ENCODE measurements at regions not wholly inside any gene's neighbourhood (a gene's known extent, or its start where the extent isn't known, plus 50 kb on each side); places are given as distances from the start of the nearest gene placed in this dataset.
A peak's percentile ranks its signal among the peaks of the same experiment; 100 is the strongest.

DNA sequence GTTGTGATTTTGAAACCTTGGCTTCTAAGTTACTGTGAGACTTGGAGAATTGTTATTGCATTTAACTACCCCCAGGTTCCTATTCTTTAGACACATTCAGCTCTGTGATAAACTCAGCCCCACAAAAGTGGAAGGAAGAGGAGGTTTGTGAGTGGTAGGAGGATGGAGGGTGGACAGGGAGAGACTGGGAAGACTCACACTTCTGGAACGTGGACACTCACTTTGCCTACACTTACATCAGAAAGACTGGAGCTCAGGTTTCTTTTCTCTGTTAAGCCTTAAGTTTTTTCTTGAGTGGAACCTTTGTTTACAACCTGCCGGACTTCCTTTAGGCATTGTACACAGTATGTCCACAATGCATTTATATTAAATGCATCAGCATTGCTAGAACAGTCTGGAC, 99.0 kb downstream of the AREG start (continued):
- TF ChIP-seq, protein P1, sequence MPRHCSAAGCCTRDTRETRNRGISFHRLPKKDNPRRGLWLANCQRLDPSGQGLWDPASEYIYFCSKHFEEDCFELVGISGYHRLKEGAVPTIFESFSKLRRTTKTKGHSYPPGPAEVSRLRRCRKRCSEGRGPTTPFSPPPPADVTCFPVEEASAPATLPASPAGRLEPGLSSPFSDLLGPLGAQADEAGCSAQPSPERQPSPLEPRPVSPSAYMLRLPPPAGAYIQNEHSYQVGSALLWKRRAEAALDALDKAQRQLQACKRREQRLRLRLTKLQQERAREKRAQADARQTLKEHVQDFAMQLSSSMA (CRISPR knock-in tag; IDR thresholded peaks at IDR 0.05) = no peak
- TF ChIP-seq TCF12 (IDR thresholded peaks at IDR 0.05) (no peak), TCF12 (CRISPR knock-in tag; IDR thresholded peaks at IDR 0.05) (no peak)

DNA sequence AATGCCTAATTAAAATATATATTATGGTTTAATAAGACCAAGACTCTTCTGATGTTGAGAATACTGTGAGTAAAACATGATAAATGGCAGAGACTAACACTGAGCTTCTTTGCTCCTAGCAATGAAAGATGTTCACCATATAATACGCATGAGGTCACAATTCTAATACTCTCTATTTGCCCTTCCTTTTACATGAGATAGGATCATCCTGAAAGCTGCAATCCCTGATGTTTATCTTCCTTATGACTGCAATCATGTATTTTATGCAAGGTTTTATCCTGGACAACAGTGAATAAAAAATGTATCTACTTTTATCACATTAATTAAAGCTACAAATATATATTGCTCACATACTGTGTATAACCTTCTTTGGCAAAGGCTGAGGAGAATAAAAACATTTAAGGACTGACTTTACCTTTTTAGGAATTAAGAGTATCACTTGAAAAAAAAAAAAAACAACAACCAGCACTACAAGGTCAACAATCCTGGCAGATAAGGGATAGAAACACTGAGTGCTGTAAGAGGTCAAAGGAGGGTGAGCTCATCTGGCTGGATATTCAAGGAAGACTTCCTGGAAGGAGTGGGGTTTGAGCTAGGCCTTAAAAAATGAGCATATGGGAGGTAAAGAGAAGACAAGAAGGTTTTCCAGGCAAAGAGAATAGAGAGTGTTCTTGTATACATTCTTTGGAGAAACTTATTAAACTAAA, 99.9 kb downstream of the AREG start:
- H3K4me1 ChIP-seq (ENCODE audit: insufficient read depth, low read length) = peaks cover 10% of the 10 kb centered on the region; the same call in 1 of the 2 replicates
- no peak overlapping the region for H3K4me3 ChIP-seq (replicated peaks in 1 of 3; ENCODE audit: insufficient read depth in 1 of 3, low read depth in 2 of 3, low read length in 3 of 3)
- BruUV-seq (replicated peaks) = no TSS peak
- H3K36me3 ChIP-seq (replicated peaks in 1 of 2; ENCODE audit: control insufficient read depth in 1 of 2, insufficient read depth in 2 of 2, low read length in 2 of 2) = no peaks in the 10 kb centered on the region
- H3K27me3 ChIP-seq (ENCODE audit: control insufficient read depth in 1 of 2, insufficient read depth in 2 of 2, low read length in 2 of 2) = no peaks in the 10 kb centered on the region
- H3K9me3 ChIP-seq (ENCODE audit: low read length) = no peaks in the 10 kb centered on the region
- 91% methylated on average over 1 of the region's 1 CpG for WGBS (ENCODE audit: low lambda C conversion rate)
- no peak for FAIRE-seq
- in situ Hi-C loops (cut with HindIII; ENCODE audit: extremely low pct_ligation_motif_present, low pct_unique_long_range_greater_than_20kb) (no loop called here), intact Hi-C loops (cut with micrococcal nuclease; ENCODE audit: unreplicated experiment) (no loop called here)
- no peak for ATAC-seq
- POLR2A ChIA-PET = interaction anchor here (1.7 kb wide), 1 partner anchor 109 kb away, joined by 6 read pairs; no protein-coding TSS in a partner anchor
- H2AFZ ChIP-seq (ENCODE audit: low read length) = no peak overlapping the region
- H3K9ac ChIP-seq (ENCODE audit: insufficient read depth, low read depth, low read length) = no peak overlapping the region
- H3K27ac ChIP-seq (ENCODE audit: extremely low read length, insufficient read depth, low read length) = no peak overlapping the region
- peak; percentile 24 for DNase-seq (ENCODE audit: low spot score)
- H4K20me1 ChIP-seq (ENCODE audit: insufficient read depth, low read length) = no peaks in the 10 kb centered on the region
- H3K79me2 ChIP-seq (ENCODE audit: insufficient read depth, low read length) = no peaks in the 10 kb centered on the region
- CTCF ChIA-PET (ENCODE audit: low intra/inter-chr PET ratio, low total read pairs) = no interaction called here
- no peak overlapping the region for H3K4me2 ChIP-seq (ENCODE audit: low read depth, low read length)
- TF ChIP-seq ZNF10 (CRISPR knock-in tag; IDR thresholded peaks at IDR 0.05; ENCODE audit: borderline replicate concordance, low read depth) (no peak), MXD4 (CRISPR knock-in tag; IDR thresholded peaks at IDR 0.05) (no peak), SIX1 (CRISPR knock-in tag; IDR thresholded peaks at IDR 0.05; ENCODE audit: borderline replicate concordance) (no peak), ZNF205 (CRISPR knock-in tag; IDR thresholded peaks at IDR 0.05) (no peak), NR2F1 (CRISPR knock-in tag; IDR thresholded peaks at IDR 0.05) (peak; percentile 21 to 49; a peak in 1 of 4 replicates)
- TF ChIP-seq, protein P2, sequence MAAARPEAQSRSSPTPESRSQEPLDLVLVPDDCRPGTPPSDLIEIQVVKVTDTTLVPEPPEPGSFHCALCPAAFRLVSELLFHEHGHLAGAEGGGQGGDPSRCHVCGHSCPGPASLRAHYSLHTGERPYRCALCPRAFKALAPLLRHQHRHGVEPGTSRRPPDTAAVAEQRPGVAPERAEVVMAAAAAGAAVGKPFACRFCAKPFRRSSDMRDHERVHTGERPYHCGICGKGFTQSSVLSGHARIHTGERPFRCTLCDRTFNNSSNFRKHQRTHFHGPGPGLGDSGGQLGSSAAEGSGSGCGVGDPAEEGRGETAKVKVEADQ (CRISPR knock-in tag; IDR thresholded peaks at IDR 0.05; ENCODE audit: borderline replicate concordance) = no peak
- TF ChIP-seq, protein P3, sequence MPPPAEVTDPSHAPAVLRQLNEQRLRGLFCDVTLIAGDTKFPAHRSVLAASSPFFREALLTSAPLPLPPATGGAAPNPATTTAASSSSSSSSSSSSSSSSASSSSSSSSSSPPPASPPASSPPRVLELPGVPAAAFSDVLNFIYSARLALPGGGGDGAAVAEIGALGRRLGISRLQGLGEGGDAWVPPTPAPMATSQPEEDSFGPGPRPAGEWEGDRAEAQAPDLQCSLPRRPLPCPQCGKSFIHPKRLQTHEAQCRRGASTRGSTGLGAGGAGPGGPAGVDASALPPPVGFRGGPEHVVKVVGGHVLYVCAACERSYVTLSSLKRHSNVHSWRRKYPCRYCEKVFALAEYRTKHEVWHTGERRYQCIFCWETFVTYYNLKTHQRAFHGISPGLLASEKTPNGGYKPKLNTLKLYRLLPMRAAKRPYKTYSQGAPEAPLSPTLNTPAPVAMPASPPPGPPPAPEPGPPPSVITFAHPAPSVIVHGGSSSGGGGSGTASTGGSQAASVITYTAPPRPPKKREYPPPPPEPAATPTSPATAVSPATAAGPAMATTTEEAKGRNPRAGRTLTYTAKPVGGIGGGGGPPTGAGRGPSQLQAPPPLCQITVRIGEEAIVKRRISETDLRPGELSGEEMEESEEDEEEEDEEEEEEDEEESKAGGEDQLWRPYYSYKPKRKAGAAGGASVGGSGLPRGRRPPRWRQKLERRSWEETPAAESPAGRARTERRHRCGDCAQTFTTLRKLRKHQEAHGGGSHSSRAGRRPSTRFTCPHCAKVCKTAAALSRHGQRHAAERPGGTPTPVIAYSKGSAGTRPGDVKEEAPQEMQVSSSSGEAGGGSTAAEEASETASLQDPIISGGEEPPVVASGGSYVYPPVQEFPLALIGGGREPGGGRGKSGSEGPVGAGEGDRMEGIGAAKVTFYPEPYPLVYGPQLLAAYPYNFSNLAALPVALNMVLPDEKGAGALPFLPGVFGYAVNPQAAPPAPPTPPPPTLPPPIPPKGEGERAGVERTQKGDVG (CRISPR knock-in tag; IDR thresholded peaks at IDR 0.05; ENCODE audit: borderline replicate concordance) = no peak
- TF ChIP-seq, protein P4, sequence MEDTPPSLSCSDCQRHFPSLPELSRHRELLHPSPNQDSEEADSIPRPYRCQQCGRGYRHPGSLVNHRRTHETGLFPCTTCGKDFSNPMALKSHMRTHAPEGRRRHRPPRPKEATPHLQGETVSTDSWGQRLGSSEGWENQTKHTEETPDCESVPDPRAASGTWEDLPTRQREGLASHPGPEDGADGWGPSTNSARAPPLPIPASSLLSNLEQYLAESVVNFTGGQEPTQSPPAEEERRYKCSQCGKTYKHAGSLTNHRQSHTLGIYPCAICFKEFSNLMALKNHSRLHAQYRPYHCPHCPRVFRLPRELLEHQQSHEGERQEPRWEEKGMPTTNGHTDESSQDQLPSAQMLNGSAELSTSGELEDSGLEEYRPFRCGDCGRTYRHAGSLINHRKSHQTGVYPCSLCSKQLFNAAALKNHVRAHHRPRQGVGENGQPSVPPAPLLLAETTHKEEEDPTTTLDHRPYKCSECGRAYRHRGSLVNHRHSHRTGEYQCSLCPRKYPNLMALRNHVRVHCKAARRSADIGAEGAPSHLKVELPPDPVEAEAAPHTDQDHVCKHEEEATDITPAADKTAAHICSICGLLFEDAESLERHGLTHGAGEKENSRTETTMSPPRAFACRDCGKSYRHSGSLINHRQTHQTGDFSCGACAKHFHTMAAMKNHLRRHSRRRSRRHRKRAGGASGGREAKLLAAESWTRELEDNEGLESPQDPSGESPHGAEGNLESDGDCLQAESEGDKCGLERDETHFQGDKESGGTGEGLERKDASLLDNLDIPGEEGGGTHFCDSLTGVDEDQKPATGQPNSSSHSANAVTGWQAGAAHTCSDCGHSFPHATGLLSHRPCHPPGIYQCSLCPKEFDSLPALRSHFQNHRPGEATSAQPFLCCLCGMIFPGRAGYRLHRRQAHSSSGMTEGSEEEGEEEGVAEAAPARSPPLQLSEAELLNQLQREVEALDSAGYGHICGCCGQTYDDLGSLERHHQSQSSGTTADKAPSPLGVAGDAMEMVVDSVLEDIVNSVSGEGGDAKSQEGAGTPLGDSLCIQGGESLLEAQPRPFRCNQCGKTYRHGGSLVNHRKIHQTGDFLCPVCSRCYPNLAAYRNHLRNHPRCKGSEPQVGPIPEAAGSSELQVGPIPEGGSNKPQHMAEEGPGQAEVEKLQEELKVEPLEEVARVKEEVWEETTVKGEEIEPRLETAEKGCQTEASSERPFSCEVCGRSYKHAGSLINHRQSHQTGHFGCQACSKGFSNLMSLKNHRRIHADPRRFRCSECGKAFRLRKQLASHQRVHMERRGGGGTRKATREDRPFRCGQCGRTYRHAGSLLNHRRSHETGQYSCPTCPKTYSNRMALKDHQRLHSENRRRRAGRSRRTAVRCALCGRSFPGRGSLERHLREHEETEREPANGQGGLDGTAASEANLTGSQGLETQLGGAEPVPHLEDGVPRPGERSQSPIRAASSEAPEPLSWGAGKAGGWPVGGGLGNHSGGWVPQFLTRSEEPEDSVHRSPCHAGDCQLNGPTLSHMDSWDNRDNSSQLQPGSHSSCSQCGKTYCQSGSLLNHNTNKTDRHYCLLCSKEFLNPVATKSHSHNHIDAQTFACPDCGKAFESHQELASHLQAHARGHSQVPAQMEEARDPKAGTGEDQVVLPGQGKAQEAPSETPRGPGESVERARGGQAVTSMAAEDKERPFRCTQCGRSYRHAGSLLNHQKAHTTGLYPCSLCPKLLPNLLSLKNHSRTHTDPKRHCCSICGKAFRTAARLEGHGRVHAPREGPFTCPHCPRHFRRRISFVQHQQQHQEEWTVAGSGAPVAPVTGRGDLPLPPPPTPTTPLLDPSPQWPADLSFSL (CRISPR knock-in tag; IDR thresholded peaks at IDR 0.05) = no peak
